CD4-positive, CD25-positive, alpha-beta regulatory T cell (primary cell): ENCODE measurements at regions not wholly inside any gene's neighbourhood (a gene's known extent, or its start where the extent isn't known, plus 50 kb on each side); places are given as distances from the start of the nearest gene placed in this dataset.

Source experiments
- ATAC-seq, 2 donors: fragments of 150-1000 bp; cut with Tn5 transposase; one replicate each; pipeline ENCODE4 v1.10.0; 2021; ENCODE audit warnings: low read depth in 2 of 2, moderate number of reproducible peaks in 2 of 2, moderate library complexity in 1 of 2
- DNase-seq, 3 donors: peaks; one replicate each; pipeline versions ENCODE4 v3.0.0 to v3.0.0-alpha.2; 2012 to 2022; ENCODE audit warnings: mixed read lengths in 1 of 3
- H3K27ac ChIP-seq: one replicate; pipeline ENCODE4 v1.7.0; 2013; ENCODE audit warnings: mild to moderate bottlenecking, low read length; ENCODE audit not compliant: insufficient read depth, poor library complexity, severe bottlenecking
- H3K27me3 ChIP-seq: one replicate; pipeline ENCODE4 v1.7.0; 2013; ENCODE audit warnings: low read length; ENCODE audit not compliant: control insufficient read depth, insufficient read depth
- H3K36me3 ChIP-seq: one replicate; pipeline ENCODE4 v1.7.0; 2013; ENCODE audit warnings: mild to moderate bottlenecking, low read length, moderate library complexity; ENCODE audit not compliant: control insufficient read depth, insufficient read depth
- H3K4me1 ChIP-seq: 2 replicates; pipeline ENCODE4 v1.7.0; 2013; ENCODE audit warnings: mild to moderate bottlenecking, low read length; ENCODE audit not compliant: insufficient read depth, control insufficient read depth, poor library complexity, severe bottlenecking
- H3K4me3 ChIP-seq: one replicate; pipeline ENCODE4 v1.7.0; 2013; ENCODE audit warnings: low read depth, mild to moderate bottlenecking, low read length, moderate library complexity
- H3K9me3 ChIP-seq, 2 experiments: 1 replicate in 1 of 2; 2 replicates in 1 of 2; pipeline ENCODE4 v1.7.0; 2013; ENCODE audit warnings: low read length in 2 of 2, mild to moderate bottlenecking in 1 of 2, moderate library complexity in 1 of 2; ENCODE audit not compliant: control insufficient read depth in 2 of 2
- H3K27ac Mint-ChIP-seq, 3 donors: one replicate each; pipeline ENCODE4 v1.8.0; 2020 to 2022; ENCODE audit warnings: mild to moderate bottlenecking in 3 of 3, mixed read lengths in 3 of 3, moderate library complexity in 2 of 3
- H3K27me3 Mint-ChIP-seq: one replicate; pipeline ENCODE4 v1.8.0; 2022; ENCODE audit warnings: mild to moderate bottlenecking, mixed read lengths
- H3K36me3 Mint-ChIP-seq: one replicate; pipeline ENCODE4 v1.8.0; 2020; ENCODE audit warnings: mixed read lengths
- H3K4me1 Mint-ChIP-seq, 4 donors: one replicate each; pipeline ENCODE4 v1.8.0; 2020 to 2022; ENCODE audit warnings: mixed read lengths in 4 of 4, mild to moderate bottlenecking in 1 of 4
- H3K4me3 Mint-ChIP-seq, 4 donors: one replicate each; pipeline ENCODE4 v1.8.0; 2020 to 2022; ENCODE audit warnings: mild to moderate bottlenecking in 4 of 4, mixed read lengths in 4 of 4, moderate library complexity in 3 of 4
- H3K9me3 Mint-ChIP-seq, 7 donors: one replicate each; pipeline ENCODE4 v1.8.0; 2020 to 2022; ENCODE audit warnings: mixed read lengths in 7 of 7, mild to moderate bottlenecking in 3 of 7, moderate library complexity in 2 of 7

- H3K27ac ChIP-seq = no peak overlapping the region
- no peak for ATAC-seq
- no peak overlapping the region for H3K27ac Mint-ChIP-seq
Observed at GRCh38 chr2:103138123-103138901, 376.5 kb downstream of the TMEM182 start.

GRCh38 chr2:103139628-103140268 lies 377.9 kb downstream of the TMEM182 start:
- no peak for ATAC-seq
- Histone ChIP-seq H3K9me3 (peaks cover 0 to 6% of the 10 kb centered on the region in 2 experiments), H3K4me3 (no peak overlapping the region), H3K27ac (no peak overlapping the region), H3K4me1 (no peaks in the 10 kb centered on the region), H3K27me3 (no peaks in the 10 kb centered on the region), H3K36me3 (no peaks in the 10 kb centered on the region)
- Mint-ChIP-seq H3K27ac (no peak overlapping the region), H3K27me3 (no peaks in the 10 kb centered on the region), H3K4me1 (no peaks in the 10 kb centered on the region), H3K36me3 (no peaks in the 10 kb centered on the region), H3K9me3 (peaks cover 0 to 14% (median 7%) of the 10 kb centered on the region in 7 donors), H3K4me3 (no peak overlapping the region)
- DNase-seq = no peak

More at GRCh38 chr2:103138123-103138901, 376.5 kb downstream of the TMEM182 start:
- H3K27me3 ChIP-seq = no peaks in the 10 kb centered on the region
- no peaks in the 10 kb centered on the region for H3K4me1 ChIP-seq
- no peaks in the 10 kb centered on the region for H3K27me3 Mint-ChIP-seq
- H3K4me3 Mint-ChIP-seq = no peak overlapping the region
- no peaks in the 10 kb centered on the region for H3K36me3 Mint-ChIP-seq
- no peaks in the 10 kb centered on the region for H3K36me3 ChIP-seq
- peaks cover 0 to 14% (median 7%) of the 10 kb centered on the region in 7 donors for H3K9me3 Mint-ChIP-seq
- DNase-seq = peak in 1 of 3 donors; percentile 1
- H3K9me3 ChIP-seq = peaks cover 0 to 6% of the 10 kb centered on the region in 2 experiments
- no peaks in the 10 kb centered on the region for H3K4me1 Mint-ChIP-seq
- H3K4me3 ChIP-seq = no peak overlapping the region

- no peaks in the 10 kb centered on the region for H3K36me3 Mint-ChIP-seq
- no peak for ATAC-seq
Observed at GRCh38 chr2:103144837-103145236, 383.0 kb downstream of the TMEM182 start.

GRCh38 chr2:103145739-103146138 lies 383.9 kb downstream of the TMEM182 start:
- H3K27ac ChIP-seq = no peak overlapping the region
- H3K9me3 ChIP-seq = no peaks in the 10 kb centered on the region
- Mint-ChIP-seq H3K27ac (no peak overlapping the region), H3K4me3 (no peak overlapping the region), H3K27me3 (peaks cover 4% of the 10 kb centered on the region), H3K36me3 (no peaks in the 10 kb centered on the region), H3K4me1 (no peaks in the 10 kb centered on the region), H3K9me3 (peaks cover 0 to 7% (median 7%) of the 10 kb centered on the region in 7 donors)
- ATAC-seq (no peak), DNase-seq (no peak)
- no peak overlapping the region for H3K4me3 ChIP-seq
- no peaks in the 10 kb centered on the region for H3K27me3 ChIP-seq
- no peaks in the 10 kb centered on the region for H3K4me1 ChIP-seq
- no peaks in the 10 kb centered on the region for H3K36me3 ChIP-seq

More at GRCh38 chr2:103144837-103145236, 383.0 kb downstream of the TMEM182 start:
- Mint-ChIP-seq H3K4me3 (no peak overlapping the region), H3K9me3 (peaks cover 0 to 10% (median 7%) of the 10 kb centered on the region in 7 donors), H3K4me1 (no peaks in the 10 kb centered on the region), H3K27me3 (peaks cover 4% of the 10 kb centered on the region), H3K27ac (no peak overlapping the region)
- Histone ChIP-seq H3K36me3 (no peaks in the 10 kb centered on the region), H3K4me1 (no peaks in the 10 kb centered on the region), H3K4me3 (no peak overlapping the region), H3K27ac (no peak overlapping the region), H3K9me3 (no peaks in the 10 kb centered on the region), H3K27me3 (no peaks in the 10 kb centered on the region)
- no peak for DNase-seq

- Mint-ChIP-seq H3K27ac (no peak overlapping the region), H3K4me1 (no peaks in the 10 kb centered on the region), H3K36me3 (no peaks in the 10 kb centered on the region), H3K4me3 (no peak overlapping the region), H3K9me3 (peaks cover 0 to 18% (median 3%) of the 10 kb centered on the region in 7 donors), H3K27me3 (peaks cover 4% of the 10 kb centered on the region)
- no peaks in the 10 kb centered on the region for H3K36me3 ChIP-seq
- no peak overlapping the region for H3K27ac ChIP-seq
- H3K9me3 ChIP-seq = no peaks in the 10 kb centered on the region
- no peak for ATAC-seq
- H3K27me3 ChIP-seq = no peaks in the 10 kb centered on the region
- no peak overlapping the region for H3K4me3 ChIP-seq
- DNase-seq = no peak
- H3K4me1 ChIP-seq = no peaks in the 10 kb centered on the region
Observed at GRCh38 chr2:103151046-103151445, 389.2 kb downstream of the TMEM182 start.

GRCh38 chr2:103152556-103152955 lies 390.7 kb downstream of the TMEM182 start:
- peaks cover 0 to 16% (median 1%) of the 10 kb centered on the region in 7 donors for H3K9me3 Mint-ChIP-seq
- H3K27me3 ChIP-seq = no peaks in the 10 kb centered on the region
- no peaks in the 10 kb centered on the region for H3K36me3 ChIP-seq
- no peak overlapping the region for H3K4me3 ChIP-seq
- H3K4me3 Mint-ChIP-seq = no peak overlapping the region
- no peaks in the 10 kb centered on the region for H3K27me3 Mint-ChIP-seq
- no peaks in the 10 kb centered on the region for H3K4me1 ChIP-seq
- ATAC-seq (no peak), DNase-seq (no peak)
- H3K27ac Mint-ChIP-seq = no peak overlapping the region
- H3K27ac ChIP-seq = no peak overlapping the region
- no peaks in the 10 kb centered on the region for H3K4me1 Mint-ChIP-seq
- no peaks in the 10 kb centered on the region for H3K36me3 Mint-ChIP-seq
- no peaks in the 10 kb centered on the region for H3K9me3 ChIP-seq

GRCh38 chr2:103153580-103154284 lies 391.9 kb downstream of the TMEM182 start:
- no peaks in the 10 kb centered on the region for H3K36me3 ChIP-seq
- no peaks in the 10 kb centered on the region for H3K4me1 Mint-ChIP-seq
- H3K9me3 ChIP-seq = no peaks in the 10 kb centered on the region
- no peak overlapping the region for H3K27ac Mint-ChIP-seq
- no peaks in the 10 kb centered on the region for H3K36me3 Mint-ChIP-seq
- H3K27me3 Mint-ChIP-seq = no peaks in the 10 kb centered on the region
- no peak for DNase-seq
- no peak overlapping the region for H3K4me3 Mint-ChIP-seq
- ATAC-seq = no peak
- no peaks in the 10 kb centered on the region for H3K4me1 ChIP-seq
- H3K27ac ChIP-seq = no peak overlapping the region
- no peaks in the 10 kb centered on the region for H3K27me3 ChIP-seq
- no peak overlapping the region for H3K4me3 ChIP-seq
- peaks cover 0 to 14% (median 1%) of the 10 kb centered on the region in 7 donors for H3K9me3 Mint-ChIP-seq
